ENCODE measurements at regions not wholly inside any gene's neighbourhood (a gene's known extent, or its start where the extent isn't known, plus 50 kb on each side); places are given as distances from the start of the nearest gene placed in this dataset.

GRCh38 chr11:86167499-86168164, 76.9 kb upstream of the EED start:
- TF ChIP-seq CTCF (conservative IDR thresholded peaks at IDR 0.05; ENCODE audit: low read length) (no peak), EZH2phosphoT487 (IDR thresholded peaks at IDR 0.05; ENCODE audit: borderline replicate concordance, low read depth, low read length) (no peak)

Data from OCI-LY7 (cell line).